ENCODE measurements at regions not wholly inside any gene's neighbourhood (a gene's known extent, or its start where the extent isn't known, plus 50 kb on each side); places are given as distances from the start of the nearest gene placed in this dataset.
"Not testable (repeated sequence)": the region's sequence is repeated elsewhere in the genome, so short reads cannot be mapped to it uniquely, and the experiment has no call there.

- not testable (repeated sequence) for H3K27ac ChIP-seq (ENCODE audit: low read depth, low read length); H3K36me3 ChIP-seq (ENCODE audit: low read length); H3K9me2 ChIP-seq (replicated peaks; ENCODE audit: insufficient read depth, low read length); H2AFZ ChIP-seq (ENCODE audit: low read depth, low read length, severe bottlenecking); H3K4me3 ChIP-seq (ENCODE audit: insufficient read depth, low read length, poor library complexity, severe bottlenecking); H3K9ac ChIP-seq (ENCODE audit: low read length); H4K20me1 ChIP-seq (ENCODE audit: low read depth, low read length); H3K27me3 ChIP-seq (ENCODE audit: low read length); H3K79me2 ChIP-seq (ENCODE audit: insufficient read depth, low read length); H3K9me3 ChIP-seq (ENCODE audit: insufficient read depth, low read length); H3F3A ChIP-seq (ENCODE audit: insufficient read depth); H3K4me2 ChIP-seq (ENCODE audit: low read depth, low read length, poor library complexity, severe bottlenecking)
These were observed 143.4 kb downstream of the ADRA2C start for GRCh38 chr4:3909616-3910015.

- H3K9me3 ChIP-seq (ENCODE audit: insufficient read depth, low read length); H2AFZ ChIP-seq (ENCODE audit: low read depth, low read length, severe bottlenecking); H3K36me3 ChIP-seq (ENCODE audit: low read length); H3K4me2 ChIP-seq (ENCODE audit: low read depth, low read length, poor library complexity, severe bottlenecking); H3F3A ChIP-seq (ENCODE audit: insufficient read depth); H3K27me3 ChIP-seq (ENCODE audit: low read length); H3K79me2 ChIP-seq (ENCODE audit: insufficient read depth, low read length); H3K27ac ChIP-seq (ENCODE audit: low read depth, low read length); H3K9ac ChIP-seq (ENCODE audit: low read length); H3K9me2 ChIP-seq (replicated peaks; ENCODE audit: insufficient read depth, low read length); H4K20me1 ChIP-seq (ENCODE audit: low read depth, low read length); H3K4me3 ChIP-seq (ENCODE audit: insufficient read depth, low read length, poor library complexity, severe bottlenecking): not testable (repeated sequence)
These were observed 144.2 kb downstream of the ADRA2C start for GRCh38 chr4:3910161-3910950.

GRCh38 chr4:3911252-3911856 lies 145.2 kb downstream of the ADRA2C start:
- Histone ChIP-seq H3F3A (ENCODE audit: insufficient read depth) (no peaks in the 10 kb centered on the region), H3K36me3 (ENCODE audit: low read length) (no peaks in the 10 kb centered on the region), H3K27me3 (ENCODE audit: low read length) (no peaks in the 10 kb centered on the region), H3K4me2 (ENCODE audit: low read depth, low read length, poor library complexity, severe bottlenecking) (no peak overlapping the region), H3K9me3 (ENCODE audit: insufficient read depth, low read length) (0 out of 2 replicates have a peak, but pooled peaks cover 5% of the 10 kb centered on the region), H3K9me2 (replicated peaks; ENCODE audit: insufficient read depth, low read length) (no peaks in the 10 kb centered on the region), H3K27ac (ENCODE audit: low read depth, low read length) (no peak overlapping the region), H3K9ac (ENCODE audit: low read length) (no peak overlapping the region), H2AFZ (ENCODE audit: low read depth, low read length, severe bottlenecking) (no peak overlapping the region), H3K4me3 (ENCODE audit: insufficient read depth, low read length, poor library complexity, severe bottlenecking) (no peak overlapping the region), H3K79me2 (ENCODE audit: insufficient read depth, low read length) (no peaks in the 10 kb centered on the region), H4K20me1 (ENCODE audit: low read depth, low read length) (no peaks in the 10 kb centered on the region)
- TF ChIP-seq CTCF (IDR thresholded peaks at IDR 0.05; ENCODE audit: insufficient read depth, low read length, poor library complexity, severe bottlenecking): no peak
- no peak for TF ChIP-seq EZH2phosphoT487 (conservative IDR thresholded peaks at IDR 0.05; ENCODE audit: low read length)

GRCh38 chr4:3914511-3914910 lies 148.3 kb downstream of the ADRA2C start:
- not testable (repeated sequence) for H3K36me3 ChIP-seq (ENCODE audit: low read length); H4K20me1 ChIP-seq (ENCODE audit: low read depth, low read length); H3K9ac ChIP-seq (ENCODE audit: low read length); H3K9me3 ChIP-seq (ENCODE audit: insufficient read depth, low read length); H3K79me2 ChIP-seq (ENCODE audit: insufficient read depth, low read length); H3K27ac ChIP-seq (ENCODE audit: low read depth, low read length); H3K27me3 ChIP-seq (ENCODE audit: low read length); H3K4me3 ChIP-seq (ENCODE audit: insufficient read depth, low read length, poor library complexity, severe bottlenecking); H3K9me2 ChIP-seq (replicated peaks; ENCODE audit: insufficient read depth, low read length); H2AFZ ChIP-seq (ENCODE audit: low read depth, low read length, severe bottlenecking); H3F3A ChIP-seq (ENCODE audit: insufficient read depth); H3K4me2 ChIP-seq (ENCODE audit: low read depth, low read length, poor library complexity, severe bottlenecking)

- H3K27ac ChIP-seq (ENCODE audit: low read depth, low read length); H3K36me3 ChIP-seq (ENCODE audit: low read length); H2AFZ ChIP-seq (ENCODE audit: low read depth, low read length, severe bottlenecking); H3K79me2 ChIP-seq (ENCODE audit: insufficient read depth, low read length); H3K27me3 ChIP-seq (ENCODE audit: low read length); H3K4me3 ChIP-seq (ENCODE audit: insufficient read depth, low read length, poor library complexity, severe bottlenecking); H3K9ac ChIP-seq (ENCODE audit: low read length); H3F3A ChIP-seq (ENCODE audit: insufficient read depth); H4K20me1 ChIP-seq (ENCODE audit: low read depth, low read length); H3K4me2 ChIP-seq (ENCODE audit: low read depth, low read length, poor library complexity, severe bottlenecking); H3K9me3 ChIP-seq (ENCODE audit: insufficient read depth, low read length); H3K9me2 ChIP-seq (replicated peaks; ENCODE audit: insufficient read depth, low read length): not testable (repeated sequence)
These were observed 153.3 kb downstream of the ADRA2C start for GRCh38 chr4:3919509-3919908.

- not testable (repeated sequence) for H3K27ac ChIP-seq (ENCODE audit: low read depth, low read length); H3K4me3 ChIP-seq (ENCODE audit: insufficient read depth, low read length, poor library complexity, severe bottlenecking); H3K79me2 ChIP-seq (ENCODE audit: insufficient read depth, low read length); H4K20me1 ChIP-seq (ENCODE audit: low read depth, low read length); H3K27me3 ChIP-seq (ENCODE audit: low read length); H3F3A ChIP-seq (ENCODE audit: insufficient read depth); H2AFZ ChIP-seq (ENCODE audit: low read depth, low read length, severe bottlenecking); H3K9me3 ChIP-seq (ENCODE audit: insufficient read depth, low read length); H3K36me3 ChIP-seq (ENCODE audit: low read length); H3K9me2 ChIP-seq (replicated peaks; ENCODE audit: insufficient read depth, low read length); H3K9ac ChIP-seq (ENCODE audit: low read length); H3K4me2 ChIP-seq (ENCODE audit: low read depth, low read length, poor library complexity, severe bottlenecking)
These were observed 155.7 kb downstream of the ADRA2C start for GRCh38 chr4:3921902-3922301.

GRCh38 chr4:3925841-3926240 lies 159.7 kb downstream of the ADRA2C start:
- not testable (repeated sequence) for H3K79me2 ChIP-seq (ENCODE audit: insufficient read depth, low read length); H3K9ac ChIP-seq (ENCODE audit: low read length); H3K9me2 ChIP-seq (replicated peaks; ENCODE audit: insufficient read depth, low read length); H3K36me3 ChIP-seq (ENCODE audit: low read length); H3K27ac ChIP-seq (ENCODE audit: low read depth, low read length); H3K27me3 ChIP-seq (ENCODE audit: low read length); H4K20me1 ChIP-seq (ENCODE audit: low read depth, low read length); H3F3A ChIP-seq (ENCODE audit: insufficient read depth); H3K4me2 ChIP-seq (ENCODE audit: low read depth, low read length, poor library complexity, severe bottlenecking); H3K9me3 ChIP-seq (ENCODE audit: insufficient read depth, low read length); H2AFZ ChIP-seq (ENCODE audit: low read depth, low read length, severe bottlenecking); H3K4me3 ChIP-seq (ENCODE audit: insufficient read depth, low read length, poor library complexity, severe bottlenecking)
